ENCODE measurements at regions not wholly inside any gene's neighbourhood (a gene's known extent, or its start where the extent isn't known, plus 50 kb on each side); places are given as distances from the start of the nearest gene placed in this dataset.

DNA sequence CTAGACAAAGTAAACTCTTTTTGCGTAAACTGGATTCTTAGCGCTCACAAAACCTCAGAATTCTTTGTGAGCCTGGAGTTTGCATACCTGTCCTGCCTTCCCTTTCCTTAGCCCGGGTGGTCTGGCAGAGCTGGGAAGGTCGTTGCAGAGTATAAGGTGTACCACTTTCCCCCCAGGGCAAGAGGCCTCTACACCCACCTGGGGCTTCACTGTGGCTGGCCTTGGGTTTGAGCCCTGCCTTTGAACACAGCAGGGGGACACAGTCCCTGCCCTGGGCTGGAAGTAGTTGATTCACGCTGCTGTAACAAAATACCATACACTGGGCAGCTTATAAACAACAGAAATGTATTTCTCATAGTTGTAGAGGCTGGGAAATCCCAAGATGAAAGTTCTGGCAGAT lies 133.9 kb downstream of the B3GNT2 start:
- Histone ChIP-seq H2BK5ac (ENCODE audit: low read depth, low read length, poor library complexity) (no peak overlapping the region), H2BK120ac (ENCODE audit: insufficient read depth, low read length, poor library complexity) (no peak overlapping the region), H3K18ac (ENCODE audit: low read length) (no peak overlapping the region), H3K4me2 (ENCODE audit: low read length) (no peak overlapping the region), H2BK12ac (ENCODE audit: low read length) (peak overlapping the region; percentile 8), H3K4ac (ENCODE audit: low read depth, low read length) (no peak overlapping the region), H4K91ac (ENCODE audit: low read depth, low read length) (no peak overlapping the region), H3K14ac (ENCODE audit: low read length) (no peak overlapping the region), H3K9ac (ENCODE audit: low read length) (no peak overlapping the region), H3K36me3 (ENCODE audit: control insufficient read depth in 1 of 2, insufficient read depth in 2 of 2, low read length in 2 of 2) (no peaks in the 10 kb centered on the region), H3K9me3 (ENCODE audit: insufficient read depth, low read depth, low read length) (peaks cover 1% of the 10 kb centered on the region), H3K27ac (ENCODE audit: low read depth, low read length) (no peak overlapping the region), H3K79me2 (ENCODE audit: control insufficient read depth, insufficient read depth, low read length, poor library complexity) (no peaks in the 10 kb centered on the region), H4K12ac (ENCODE audit: low read depth, low read length) (no peak overlapping the region), H2AK5ac (ENCODE audit: low read length) (no peak overlapping the region), H3K27me3 (ENCODE audit: insufficient read depth, low read length) (no peaks in the 10 kb centered on the region), H4K8ac (ENCODE audit: low read depth, low read length) (no peak overlapping the region), H3K79me1 (ENCODE audit: low read length) (peaks cover 5% of the 10 kb centered on the region), H3K4me3 (ENCODE audit: low read depth, low read length) (no peak overlapping the region), H3K4me1 (ENCODE audit: control insufficient read depth in 1 of 2, insufficient read depth in 2 of 2, low read length in 2 of 2) (peaks cover 11 to 16% of the 10 kb centered on the region in 2 experiments), H2AFZ (ENCODE audit: insufficient read depth, low read length, poor library complexity) (no peak overlapping the region), H3K23ac (ENCODE audit: low read length) (no peak overlapping the region)
- no CpG with 5 or more reads among the region's 5 CpGs for WGBS (ENCODE audit: extremely low coverage, insufficient coverage, insufficient read length)
- DNase-seq = no peak

DNA sequence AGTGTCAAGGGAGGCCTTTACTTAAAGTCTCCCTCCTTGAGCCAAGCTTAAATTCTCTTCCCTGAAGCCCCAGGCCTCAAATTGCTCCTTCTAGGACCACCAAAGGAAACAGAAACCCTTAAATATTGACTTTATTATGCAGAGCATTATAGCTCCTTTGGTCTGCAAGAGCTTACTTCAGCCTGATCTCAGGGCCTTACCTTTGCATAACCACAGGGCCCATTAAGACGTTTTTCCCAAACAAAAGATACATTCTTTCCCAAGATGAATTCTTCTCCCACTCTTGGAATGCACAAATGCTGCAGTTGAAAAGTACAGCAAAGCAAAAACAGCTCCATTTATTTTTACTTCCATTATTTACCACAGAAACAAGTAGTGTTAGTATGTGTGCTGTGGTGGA lies 130.8 kb downstream of the B3GNT2 start:
- no peak overlapping the region for H3K23ac ChIP-seq (ENCODE audit: low read length)
- no peak for DNase-seq
- no peak overlapping the region for H4K8ac ChIP-seq (ENCODE audit: low read depth, low read length)
- H2AFZ ChIP-seq (ENCODE audit: insufficient read depth, low read length, poor library complexity) = no peak overlapping the region
- H3K4me1 ChIP-seq (ENCODE audit: control insufficient read depth in 1 of 2, insufficient read depth in 2 of 2, low read length in 2 of 2) = peaks cover 7 to 13% of the 10 kb centered on the region in 2 experiments
- H3K36me3 ChIP-seq (ENCODE audit: control insufficient read depth in 1 of 2, insufficient read depth in 2 of 2, low read length in 2 of 2) = no peaks in the 10 kb centered on the region
- H2BK12ac ChIP-seq (ENCODE audit: low read length) = no peak overlapping the region
- no peak overlapping the region for H3K14ac ChIP-seq (ENCODE audit: low read length)
- no peak overlapping the region for H3K4me2 ChIP-seq (ENCODE audit: low read length)
- H3K79me1 ChIP-seq (ENCODE audit: low read length) = peaks cover 5% of the 10 kb centered on the region
- no peak overlapping the region for H4K91ac ChIP-seq (ENCODE audit: low read depth, low read length)
- no peak overlapping the region for H2AK5ac ChIP-seq (ENCODE audit: low read length)
- no peak overlapping the region for H4K12ac ChIP-seq (ENCODE audit: low read depth, low read length)
- H3K4ac ChIP-seq (ENCODE audit: low read depth, low read length) = no peak overlapping the region
- no peak overlapping the region for H3K27ac ChIP-seq (ENCODE audit: low read depth, low read length)
- H3K18ac ChIP-seq (ENCODE audit: low read length) = no peak overlapping the region
- H3K4me3 ChIP-seq (ENCODE audit: low read depth, low read length) = no peak overlapping the region
- no peaks in the 10 kb centered on the region for H3K79me2 ChIP-seq (ENCODE audit: control insufficient read depth, insufficient read depth, low read length, poor library complexity)
- H3K9me3 ChIP-seq (ENCODE audit: insufficient read depth, low read depth, low read length) = peaks cover 1% of the 10 kb centered on the region
- no CpG with 5 or more reads among the region's 1 CpG for WGBS (ENCODE audit: extremely low coverage, insufficient coverage, insufficient read length)
- H2BK120ac ChIP-seq (ENCODE audit: insufficient read depth, low read length, poor library complexity) = no peak overlapping the region
- no peaks in the 10 kb centered on the region for H3K27me3 ChIP-seq (ENCODE audit: insufficient read depth, low read length)
- H2BK5ac ChIP-seq (ENCODE audit: low read depth, low read length, poor library complexity) = no peak overlapping the region
- H3K9ac ChIP-seq (ENCODE audit: low read length) = no peak overlapping the region

DNA sequence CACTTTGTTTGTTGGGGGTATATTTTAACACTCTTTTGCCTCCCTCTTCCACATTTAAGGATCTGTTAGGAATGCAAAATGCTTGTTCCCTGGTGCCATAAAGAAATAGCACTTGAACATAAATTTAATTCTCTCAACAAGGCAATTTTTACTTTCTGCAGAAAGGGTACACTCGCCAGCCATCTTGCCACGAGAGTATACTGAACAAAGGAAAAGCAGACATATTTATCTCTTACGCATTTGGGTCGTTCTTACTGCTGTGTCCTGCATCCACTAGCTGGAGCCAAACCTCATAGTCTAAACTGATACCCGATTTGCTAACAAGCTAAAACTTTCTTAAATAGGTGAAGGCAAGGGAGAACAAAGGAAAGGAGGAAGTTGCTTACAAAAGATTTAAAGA lies 129.5 kb downstream of the B3GNT2 start:
- Histone ChIP-seq H3K9ac (ENCODE audit: low read length) (no peak overlapping the region), H3K4me2 (ENCODE audit: low read length) (no peak overlapping the region), H3K23ac (ENCODE audit: low read length) (no peak overlapping the region), H3K4ac (ENCODE audit: low read depth, low read length) (no peak overlapping the region), H3K9me3 (ENCODE audit: insufficient read depth, low read depth, low read length) (peaks cover 1% of the 10 kb centered on the region), H4K91ac (ENCODE audit: low read depth, low read length) (no peak overlapping the region), H2AFZ (ENCODE audit: insufficient read depth, low read length, poor library complexity) (no peak overlapping the region), H4K12ac (ENCODE audit: low read depth, low read length) (no peak overlapping the region), H3K79me1 (ENCODE audit: low read length) (peaks cover 2% of the 10 kb centered on the region), H3K27me3 (ENCODE audit: insufficient read depth, low read length) (no peaks in the 10 kb centered on the region), H3K4me1 (ENCODE audit: control insufficient read depth in 1 of 2, insufficient read depth in 2 of 2, low read length in 2 of 2) (peaks cover 4 to 7% of the 10 kb centered on the region in 2 experiments), H2BK5ac (ENCODE audit: low read depth, low read length, poor library complexity) (no peak overlapping the region), H3K4me3 (ENCODE audit: low read depth, low read length) (no peak overlapping the region), H3K14ac (ENCODE audit: low read length) (no peak overlapping the region), H3K36me3 (ENCODE audit: control insufficient read depth in 1 of 2, insufficient read depth in 2 of 2, low read length in 2 of 2) (no peaks in the 10 kb centered on the region), H3K27ac (ENCODE audit: low read depth, low read length) (no peak overlapping the region), H4K8ac (ENCODE audit: low read depth, low read length) (no peak overlapping the region), H3K18ac (ENCODE audit: low read length) (no peak overlapping the region), H3K79me2 (ENCODE audit: control insufficient read depth, insufficient read depth, low read length, poor library complexity) (no peaks in the 10 kb centered on the region), H2BK120ac (ENCODE audit: insufficient read depth, low read length, poor library complexity) (no peak overlapping the region), H2AK5ac (ENCODE audit: low read length) (no peak overlapping the region), H2BK12ac (ENCODE audit: low read length) (no peak overlapping the region)
- no peak for DNase-seq
- WGBS (ENCODE audit: extremely low coverage, insufficient coverage, insufficient read length) = no CpG with 5 or more reads among the region's 5 CpGs

DNA sequence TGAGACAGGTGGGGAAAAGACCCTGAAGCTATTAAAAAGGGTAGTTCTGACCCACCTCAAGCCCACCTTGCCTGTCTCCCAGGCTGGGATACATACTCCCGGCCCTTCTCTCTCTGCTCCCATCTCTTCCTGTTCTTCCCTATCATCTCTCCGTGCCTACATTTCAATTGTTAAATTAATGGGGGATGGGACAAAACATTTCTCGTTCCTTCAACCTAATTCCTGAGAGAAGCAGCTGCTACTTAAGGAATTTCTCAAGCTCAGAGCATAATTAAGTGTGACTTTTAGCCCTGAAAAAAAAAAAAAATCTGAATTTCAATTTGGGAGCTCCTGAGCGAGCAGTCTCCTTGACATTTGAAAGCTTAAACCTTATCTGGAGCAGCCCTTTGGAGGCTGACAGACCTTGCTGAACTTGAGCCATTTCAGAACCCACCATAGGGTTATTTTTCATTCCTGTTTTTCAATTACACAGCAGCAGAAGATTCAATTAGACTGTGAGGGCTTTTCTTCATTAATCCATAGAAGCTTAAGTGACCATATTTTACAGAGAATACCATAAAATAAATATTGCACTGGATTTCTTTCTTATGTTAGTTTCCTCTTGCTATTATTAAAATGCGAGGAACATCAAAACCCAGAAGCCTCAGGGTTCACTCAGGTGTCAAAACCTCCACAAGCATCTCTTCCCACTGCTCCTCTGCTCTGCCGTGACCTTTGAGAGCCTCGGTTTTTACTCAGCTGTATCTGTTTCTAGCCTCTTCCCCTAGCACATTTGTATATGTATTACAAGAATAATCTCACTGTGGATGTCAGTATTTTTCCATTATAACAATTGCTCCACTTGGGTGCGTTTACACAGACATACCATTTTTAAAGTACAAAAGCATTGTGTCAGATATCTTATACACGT lies 125.7 kb downstream of the B3GNT2 start:
- H4K8ac ChIP-seq (ENCODE audit: low read depth, low read length) = no peak overlapping the region
- no peak overlapping the region for H3K27ac ChIP-seq (ENCODE audit: low read depth, low read length)
- no peak overlapping the region for H3K18ac ChIP-seq (ENCODE audit: low read length)
- no peaks in the 10 kb centered on the region for H3K79me1 ChIP-seq (ENCODE audit: low read length)
- H3K9ac ChIP-seq (ENCODE audit: low read length) = no peak overlapping the region
- H2BK12ac ChIP-seq (ENCODE audit: low read length) = no peak overlapping the region
- no peak overlapping the region for H3K4me2 ChIP-seq (ENCODE audit: low read length)
- H3K4me3 ChIP-seq (ENCODE audit: low read depth, low read length) = no peak overlapping the region
- no peak overlapping the region for H3K4ac ChIP-seq (ENCODE audit: low read depth, low read length)
- no peak overlapping the region for H2AFZ ChIP-seq (ENCODE audit: insufficient read depth, low read length, poor library complexity)
- H4K12ac ChIP-seq (ENCODE audit: low read depth, low read length) = no peak overlapping the region
- H2BK120ac ChIP-seq (ENCODE audit: insufficient read depth, low read length, poor library complexity) = no peak overlapping the region
- no peaks in the 10 kb centered on the region for H3K79me2 ChIP-seq (ENCODE audit: control insufficient read depth, insufficient read depth, low read length, poor library complexity)
- no CpG with 5 or more reads among the region's 9 CpGs for WGBS (ENCODE audit: extremely low coverage, insufficient coverage, insufficient read length)
- H3K9me3 ChIP-seq (ENCODE audit: insufficient read depth, low read depth, low read length) = no peaks in the 10 kb centered on the region
- no peak overlapping the region for H2BK5ac ChIP-seq (ENCODE audit: low read depth, low read length, poor library complexity)
- no peaks in the 10 kb centered on the region for H3K36me3 ChIP-seq (ENCODE audit: control insufficient read depth in 1 of 2, insufficient read depth in 2 of 2, low read length in 2 of 2)
- no peaks in the 10 kb centered on the region for H3K27me3 ChIP-seq (ENCODE audit: insufficient read depth, low read length)
- no peak overlapping the region for H3K14ac ChIP-seq (ENCODE audit: low read length)
- DNase-seq = no peak
- no peaks in the 10 kb centered on the region for H3K4me1 ChIP-seq (ENCODE audit: control insufficient read depth in 1 of 2, insufficient read depth in 2 of 2, low read length in 2 of 2)
- no peak overlapping the region for H2AK5ac ChIP-seq (ENCODE audit: low read length)
- no peak overlapping the region for H4K91ac ChIP-seq (ENCODE audit: low read depth, low read length)
- H3K23ac ChIP-seq (ENCODE audit: low read length) = no peak overlapping the region

All from trophoblast cell (in vitro differentiated cells and primary cell).